HG02588 (cell line): ENCODE measurements at regions not wholly inside any gene's neighbourhood (a gene's known extent, or its start where the extent isn't known, plus 50 kb on each side); places are given as distances from the start of the nearest gene placed in this dataset.
"Not testable (repeated sequence)": the region's sequence is repeated elsewhere in the genome, so short reads cannot be mapped to it uniquely, and the experiment has no call there.

Source experiments
- ATAC-seq: cut with Tn5 transposase; IDR thresholded peaks from one replicate; pipeline ENCODE4 v1.9.1; 2021; ENCODE audit warnings: mild to moderate bottlenecking, moderate library complexity; ENCODE audit not compliant: unreplicated experiment

DNA sequence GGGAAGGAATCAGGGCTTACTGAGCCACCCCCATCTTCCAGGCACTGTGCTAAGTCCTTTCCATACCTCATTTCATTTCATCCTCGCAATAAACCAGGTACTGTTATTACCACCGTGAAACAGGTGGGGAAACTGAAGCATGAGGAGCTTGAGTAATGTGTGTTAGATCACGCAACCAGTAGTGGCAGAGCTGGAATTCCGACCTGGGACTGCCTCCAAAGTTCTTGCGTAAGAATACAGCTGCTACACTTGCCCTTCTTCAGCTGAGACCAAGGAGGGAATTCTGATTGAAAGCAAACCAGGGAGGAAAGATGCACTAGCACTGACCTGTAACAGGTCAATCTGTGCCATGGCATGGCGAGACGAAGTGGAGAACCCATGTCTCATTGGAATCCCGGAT lies 113.4 kb upstream of the MSX2 start:
- ATAC-seq: no peak

DNA sequence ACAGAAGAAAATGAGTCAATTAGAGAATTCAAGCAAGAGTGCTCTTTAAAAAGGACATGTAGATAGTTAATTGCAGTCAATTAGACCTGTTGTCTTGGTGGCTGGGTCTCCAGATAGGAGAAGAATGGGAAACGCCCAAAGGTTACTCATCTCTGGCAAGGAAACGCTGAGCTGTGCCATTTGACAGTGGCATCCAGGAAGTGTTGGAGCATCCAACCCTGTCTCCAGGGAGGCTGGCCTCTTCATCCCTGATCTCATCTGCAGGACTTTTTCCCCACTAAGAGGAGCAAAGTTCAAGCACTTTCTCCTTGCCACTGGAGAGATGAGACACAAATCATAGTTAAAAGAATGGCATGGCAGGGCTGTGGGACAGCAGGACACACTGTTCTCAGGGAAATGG lies 111.7 kb upstream of the MSX2 start:
- no peak for ATAC-seq

DNA sequence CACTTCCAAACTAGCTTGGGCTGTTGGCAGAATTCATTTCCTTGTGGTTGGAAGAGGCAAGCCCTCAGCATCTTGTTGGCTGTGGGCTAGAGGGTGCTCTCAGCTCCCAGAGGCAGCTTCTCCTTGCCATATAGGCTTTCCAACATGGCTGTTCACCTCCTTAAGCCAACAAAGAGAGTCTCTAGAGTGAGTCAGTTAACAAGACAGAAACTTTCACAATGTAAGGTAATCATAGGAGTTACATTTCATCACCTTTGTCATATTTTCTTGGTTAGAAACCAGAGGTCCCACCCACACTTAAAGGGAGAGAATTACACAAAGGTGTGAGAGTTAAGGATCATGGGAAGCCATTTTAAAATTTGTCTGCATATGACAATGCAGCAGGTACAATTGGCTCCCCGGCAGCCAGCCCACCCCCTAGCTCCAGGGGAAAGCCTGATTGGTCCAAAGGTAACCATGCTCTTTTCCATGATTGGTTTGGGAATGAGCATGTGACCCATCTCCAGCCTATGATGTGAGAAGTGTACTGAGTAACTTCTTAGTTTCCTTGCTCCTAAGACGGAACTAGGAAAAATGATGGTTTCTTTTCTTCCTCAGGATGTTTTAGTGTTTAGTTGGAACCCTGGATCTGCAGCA lies 109.8 kb upstream of the MSX2 start:
- ATAC-seq: no peak

DNA sequence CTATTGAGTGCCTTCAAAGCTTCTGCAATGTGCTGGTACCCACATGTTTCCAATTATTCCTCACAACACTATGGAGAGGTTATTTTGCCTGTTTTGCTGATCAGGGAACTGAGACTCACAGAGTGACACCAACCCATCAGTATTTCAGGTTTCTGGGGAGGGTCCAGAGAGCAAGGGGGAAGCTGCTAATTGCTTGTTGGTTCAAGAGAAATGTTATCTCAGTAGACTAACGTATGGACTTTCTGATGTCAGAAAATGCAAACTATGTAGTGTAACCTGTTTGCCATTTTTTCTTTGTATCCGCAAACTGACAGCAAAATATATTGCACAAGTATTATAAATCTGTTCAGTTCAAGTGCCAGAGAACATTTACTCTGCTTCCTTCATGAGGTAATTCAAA lies 108.3 kb upstream of the MSX2 start:
- no peak for ATAC-seq

DNA sequence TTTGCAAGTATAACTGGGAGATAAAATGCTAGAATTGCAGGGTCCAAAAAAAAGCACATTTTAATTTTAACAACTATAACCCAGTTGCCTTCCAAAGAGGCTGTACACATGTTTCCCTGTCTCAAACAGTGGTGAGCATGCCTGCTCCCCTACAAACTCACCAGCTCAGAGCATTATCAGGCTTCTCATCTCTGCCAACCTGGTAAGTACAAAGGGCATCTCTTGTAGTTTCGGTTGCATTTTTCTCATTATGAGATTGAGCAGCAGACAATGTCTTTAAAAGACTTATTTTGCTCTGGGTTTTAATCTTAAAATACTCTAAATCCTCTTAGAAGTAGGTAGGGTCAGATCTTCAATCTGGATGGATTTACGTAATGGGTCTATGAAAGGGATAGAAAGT lies 107.1 kb upstream of the MSX2 start:
- ATAC-seq: no peak

DNA sequence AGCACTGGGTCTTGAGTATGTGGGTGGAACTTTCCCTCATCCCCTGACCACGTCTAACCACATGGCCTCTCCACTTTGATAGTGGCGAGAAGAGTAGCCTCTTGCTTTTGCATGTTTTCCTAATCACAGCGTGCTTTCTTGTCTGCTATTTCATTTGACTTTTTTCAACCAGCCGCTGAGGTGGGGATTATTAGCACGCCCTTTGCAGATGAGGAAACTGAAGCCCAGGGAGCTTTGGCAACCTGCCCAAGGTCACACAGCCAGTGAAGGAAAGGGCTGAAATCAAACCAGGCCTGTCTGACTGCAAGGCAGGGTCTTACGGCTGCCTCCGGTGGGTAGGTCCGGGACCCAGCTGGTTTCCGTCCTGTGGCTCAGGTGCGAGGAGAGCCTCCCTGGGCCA lies 106.5 kb upstream of the MSX2 start:
- ATAC-seq: no peak

DNA sequence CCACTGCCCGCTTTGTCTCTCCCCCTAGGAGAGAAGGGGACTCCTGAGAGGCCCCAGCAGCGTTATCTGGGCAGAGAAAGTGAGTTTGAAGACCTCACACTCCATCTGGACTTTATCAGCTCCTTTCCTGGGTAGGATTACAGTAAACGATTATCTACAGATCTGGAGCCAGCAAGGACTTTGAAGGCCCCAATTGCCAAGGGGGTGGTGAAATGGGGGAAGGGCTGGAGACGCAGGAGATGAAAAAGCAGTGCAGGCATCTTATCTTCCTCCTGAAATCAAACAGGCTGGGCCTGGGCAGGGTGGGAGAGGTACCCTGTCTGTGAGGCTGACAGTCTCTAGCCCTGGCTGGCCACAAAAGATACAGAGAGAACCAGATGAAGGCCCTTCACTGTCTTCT lies 105.8 kb upstream of the MSX2 start:
- ATAC-seq: no peak

DNA sequence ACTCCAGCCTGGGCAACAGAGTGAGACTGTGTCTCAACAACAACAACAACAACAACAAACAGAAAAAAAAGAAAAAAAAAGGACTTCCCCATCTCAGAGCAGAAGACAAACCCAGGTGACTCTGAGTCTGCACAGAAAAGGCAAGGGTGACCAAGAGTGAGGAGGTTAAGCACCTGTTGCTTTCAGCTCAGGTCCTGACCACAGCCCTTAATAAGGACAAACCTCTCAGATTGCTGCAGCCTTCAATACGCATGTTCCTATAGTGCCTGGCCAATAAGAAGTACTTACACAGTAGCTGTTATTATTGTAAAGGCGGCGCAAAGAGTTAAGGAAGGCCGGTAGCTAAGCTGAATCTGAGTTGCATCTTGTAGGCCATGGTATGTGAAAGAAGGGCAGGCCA lies 102.3 kb upstream of the MSX2 start:
- ATAC-seq: no peak

DNA sequence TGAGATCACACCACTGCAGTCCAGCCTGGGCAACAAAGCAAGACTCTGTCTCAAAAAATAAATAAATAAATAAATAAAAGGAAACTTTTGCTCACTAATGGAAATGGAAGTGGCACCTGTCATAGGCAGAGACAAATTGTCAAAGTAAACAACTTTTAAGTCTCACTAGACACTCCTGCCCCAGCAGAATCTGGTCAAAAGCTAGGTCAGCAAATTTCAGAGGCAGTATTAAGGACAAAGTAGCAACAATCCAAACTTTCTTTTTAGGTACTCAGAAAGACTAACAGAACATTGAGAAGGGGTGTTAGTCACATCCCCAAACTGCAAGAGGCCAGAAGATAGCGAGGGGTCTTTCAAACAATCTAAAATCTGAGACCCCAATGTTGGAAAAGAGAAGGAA lies 101.4 kb upstream of the MSX2 start:
- ATAC-seq: no peak

DNA sequence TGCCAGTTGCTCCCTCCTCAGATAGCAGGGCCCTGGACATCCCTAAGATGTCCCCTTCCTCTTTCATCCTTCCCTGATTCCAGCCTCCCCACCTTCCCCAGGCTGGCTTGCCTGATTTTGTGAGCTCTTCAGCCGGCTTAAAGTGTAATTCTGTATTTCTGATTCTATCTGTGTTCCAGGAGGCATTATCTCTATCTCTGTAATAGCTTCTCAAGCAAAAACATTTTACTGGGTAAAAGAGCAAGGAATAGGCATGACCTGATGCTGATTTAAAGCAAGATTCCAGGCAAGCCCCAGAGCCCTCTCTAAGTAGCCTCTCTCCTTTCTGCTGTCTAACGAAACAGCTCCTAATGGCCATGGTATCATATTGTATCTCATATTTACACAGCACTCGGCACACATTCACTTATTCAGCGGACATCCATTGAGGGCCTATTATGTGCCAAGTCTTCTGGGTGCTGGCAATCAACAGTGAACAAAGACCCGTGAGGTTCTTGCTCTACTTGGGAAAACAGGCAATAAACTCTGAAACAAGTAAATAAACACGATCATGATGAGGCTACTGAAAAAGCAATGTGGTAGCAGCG lies 100.9 kb upstream of the MSX2 start:
- no peak for ATAC-seq

DNA sequence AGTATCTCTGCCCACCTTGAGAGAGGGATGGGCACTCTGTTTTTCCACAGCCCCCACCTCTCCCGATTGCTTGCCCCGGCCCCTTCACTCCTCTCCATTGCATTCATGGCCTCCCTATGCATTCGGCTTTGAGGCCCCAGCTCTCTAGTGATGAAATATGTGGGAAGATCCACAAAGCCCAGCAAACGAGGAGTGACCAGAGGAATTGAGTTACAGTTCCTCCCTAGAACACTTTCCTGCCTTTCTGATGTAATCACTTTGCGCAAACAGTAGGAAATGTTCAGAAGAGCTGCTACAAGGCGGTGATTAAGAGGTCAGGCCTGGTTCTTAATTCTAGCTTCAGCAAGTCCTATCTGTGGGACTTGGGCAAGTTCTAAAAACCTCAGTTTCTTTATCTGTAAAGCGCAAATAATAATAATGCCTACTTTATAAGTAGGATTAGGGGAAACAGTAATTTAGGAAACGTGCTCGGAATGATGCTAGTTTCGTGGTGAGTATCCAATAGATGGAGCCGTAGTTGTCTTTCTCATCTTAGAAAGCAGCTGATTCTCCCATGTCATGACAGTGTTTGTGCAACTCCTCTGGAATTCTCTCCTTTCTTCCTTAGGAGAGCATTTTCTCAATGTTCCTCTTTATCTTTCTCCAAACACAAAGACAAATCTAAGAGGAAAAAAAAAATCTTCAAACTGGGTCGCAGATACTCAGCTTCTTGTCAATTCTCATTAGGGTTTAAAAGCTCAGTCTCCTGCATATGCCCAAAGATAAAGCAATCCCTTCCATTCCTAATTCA lies 99.5 kb upstream of the MSX2 start:
- no peak for ATAC-seq

DNA sequence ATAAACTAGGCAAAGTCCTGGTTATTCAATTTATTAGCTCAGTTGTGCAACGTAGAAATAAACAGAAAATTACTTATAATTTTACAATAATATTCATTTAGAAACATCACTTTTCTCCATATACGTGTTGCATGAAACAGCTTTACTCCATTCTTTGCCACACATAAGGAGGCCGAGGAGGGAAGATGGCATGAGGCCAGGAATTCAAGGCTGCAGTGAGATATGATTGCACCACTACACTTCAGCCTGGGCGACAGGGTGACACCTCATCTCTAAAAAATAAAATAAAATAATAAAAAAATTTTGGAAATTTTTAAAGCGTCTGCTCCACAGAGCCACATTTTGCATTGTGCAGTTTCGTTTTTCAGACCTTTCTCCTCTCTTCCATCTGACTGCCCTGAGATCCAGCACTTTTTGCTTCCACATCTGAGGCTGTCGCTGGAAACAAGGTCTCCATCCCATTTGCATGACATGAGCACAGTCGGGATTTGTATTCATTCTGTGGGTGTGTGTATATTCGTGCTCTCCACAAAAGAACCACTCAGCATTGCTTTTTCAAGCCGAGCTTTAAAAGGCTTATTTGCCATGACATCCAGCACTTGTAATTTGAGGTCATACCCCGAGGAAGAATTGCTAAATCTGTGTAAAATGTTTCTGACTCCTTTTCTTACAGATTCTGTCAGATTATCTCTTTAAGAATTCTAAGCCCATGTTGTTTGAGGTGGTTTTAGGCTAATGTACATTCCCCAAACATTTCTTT lies 98.6 kb upstream of the MSX2 start:
- ATAC-seq: no peak

DNA sequence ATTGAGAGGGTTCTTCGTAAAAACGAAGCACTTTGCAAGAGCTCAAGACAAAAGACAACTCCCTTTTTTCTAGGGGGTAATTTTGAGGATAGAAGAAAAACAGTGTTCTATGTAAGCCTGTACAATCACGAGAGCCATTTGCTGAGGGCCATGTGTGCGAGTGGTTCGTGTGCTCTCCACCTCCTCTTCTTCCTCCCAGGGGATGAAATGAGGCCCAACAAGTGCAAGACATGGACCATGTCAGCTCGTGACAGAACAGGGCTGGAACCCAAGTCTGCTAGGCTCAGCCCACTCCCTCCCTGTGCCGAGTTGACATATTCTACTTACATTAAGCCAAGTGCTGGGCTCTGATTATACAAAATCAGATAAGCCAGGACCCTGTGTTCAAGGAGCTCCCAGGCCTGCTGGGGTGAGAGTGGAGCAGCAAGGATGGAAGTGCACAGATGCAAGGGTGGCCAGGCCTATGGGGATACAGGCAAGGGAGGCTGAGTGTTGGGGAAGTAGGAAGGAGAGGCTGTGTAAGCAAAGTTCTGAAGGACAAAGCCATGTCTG lies 97.9 kb upstream of the MSX2 start:
- no peak for ATAC-seq

DNA sequence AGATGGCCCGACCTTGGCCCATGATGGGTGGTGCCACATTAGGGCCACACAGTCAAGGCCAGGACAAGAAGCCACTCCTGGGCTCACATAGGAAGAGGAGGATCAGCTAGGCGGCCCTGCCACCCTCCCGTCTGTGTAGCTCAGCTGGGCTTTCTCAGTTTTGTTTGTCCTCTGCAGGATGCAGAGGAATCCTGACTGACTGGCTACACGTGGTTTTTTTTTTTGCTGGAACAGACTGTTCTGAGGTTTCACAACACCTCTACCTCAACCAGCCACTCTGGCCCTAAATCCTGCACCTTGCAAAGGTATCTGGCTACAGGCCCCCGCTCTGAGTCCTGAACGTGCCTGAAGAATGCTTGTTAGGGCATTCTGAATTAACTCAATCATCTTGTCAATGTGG lies 88.3 kb upstream of the MSX2 start:
- no peak for ATAC-seq

DNA sequence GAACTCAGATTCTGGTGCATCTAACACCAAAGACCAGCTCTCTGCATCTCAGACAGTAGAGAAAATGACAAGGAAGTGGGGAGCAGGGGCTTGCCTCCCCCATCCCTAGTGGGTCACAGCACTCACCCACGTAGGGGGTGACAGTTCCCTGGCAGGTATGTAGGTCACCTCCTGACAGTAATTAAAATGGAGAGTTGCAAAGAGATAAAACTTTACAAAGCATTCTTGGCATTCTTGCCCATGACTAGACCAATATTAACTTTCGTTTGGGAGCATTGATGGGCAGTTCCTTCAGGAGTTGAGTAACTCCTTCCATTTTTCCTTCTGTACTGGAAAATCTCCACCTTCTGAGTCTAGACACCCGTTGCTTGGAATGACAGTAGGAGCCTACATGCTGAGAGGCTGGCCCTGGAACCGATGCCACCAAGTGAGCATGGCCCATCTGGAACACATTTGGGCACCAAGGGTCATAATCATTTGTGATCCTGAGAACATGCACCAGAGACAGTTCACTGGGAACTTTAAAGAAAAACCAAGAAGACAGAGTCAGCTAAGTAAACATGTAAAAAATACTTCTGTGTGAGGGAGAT lies 81.5 kb upstream of the MSX2 start:
- no peak for ATAC-seq

DNA sequence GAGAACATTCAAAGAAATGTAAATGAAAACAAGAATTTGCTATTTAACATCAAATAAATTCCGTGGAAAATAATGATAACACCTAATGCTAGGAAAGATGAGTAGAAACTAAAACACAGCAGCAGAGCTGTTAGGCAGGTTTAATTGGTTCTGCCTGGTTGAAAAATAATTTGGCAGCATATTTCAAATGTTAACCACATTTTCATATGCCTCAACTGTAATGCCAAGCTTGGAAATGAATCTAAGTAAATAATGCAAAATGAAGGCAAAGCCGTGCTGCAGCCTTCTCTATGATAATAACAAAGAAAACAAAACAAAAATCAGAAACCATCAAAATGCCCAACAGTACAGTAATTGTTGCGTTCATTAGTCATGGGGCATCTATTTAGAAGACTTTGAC lies 79.9 kb upstream of the MSX2 start:
- ATAC-seq: no peak

DNA sequence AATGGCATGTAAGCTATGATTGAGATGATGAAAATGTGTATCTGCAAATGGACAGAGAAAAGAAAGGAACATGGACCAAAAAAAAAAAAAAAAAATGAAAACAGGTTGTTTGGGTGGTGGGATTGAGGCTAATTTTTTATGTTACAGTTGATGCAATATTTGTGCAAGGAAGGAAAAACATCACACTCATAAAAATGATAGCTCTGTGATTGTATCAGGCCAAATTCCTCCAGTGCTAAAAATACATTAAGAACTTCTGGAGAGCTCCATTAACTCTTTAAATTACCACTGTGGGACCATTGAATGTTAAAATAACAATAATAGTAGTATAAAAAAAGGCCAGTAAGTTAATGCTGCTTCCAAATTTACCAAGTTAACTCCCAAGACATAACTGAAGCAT lies 79.5 kb upstream of the MSX2 start:
- no peak for ATAC-seq

DNA sequence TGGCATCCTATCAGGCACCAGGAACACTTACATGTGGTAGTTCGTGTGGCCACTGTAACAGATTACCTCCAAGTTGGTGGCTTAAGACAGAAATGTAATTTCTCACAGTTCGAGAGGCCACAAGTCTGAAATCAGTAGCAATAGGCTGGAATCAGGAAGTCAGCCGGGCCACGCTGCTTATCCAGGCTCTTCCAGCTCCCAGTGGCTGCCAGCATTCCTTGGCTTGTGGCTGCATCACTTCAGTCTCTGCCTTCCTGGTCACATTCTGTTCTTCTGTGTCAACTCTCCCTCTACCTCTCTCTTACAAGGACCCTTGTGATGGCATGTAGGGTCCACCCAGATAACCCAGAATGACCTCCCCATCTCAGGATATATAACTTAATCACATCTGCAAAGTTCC lies 78.7 kb upstream of the MSX2 start:
- no peak for ATAC-seq

DNA sequence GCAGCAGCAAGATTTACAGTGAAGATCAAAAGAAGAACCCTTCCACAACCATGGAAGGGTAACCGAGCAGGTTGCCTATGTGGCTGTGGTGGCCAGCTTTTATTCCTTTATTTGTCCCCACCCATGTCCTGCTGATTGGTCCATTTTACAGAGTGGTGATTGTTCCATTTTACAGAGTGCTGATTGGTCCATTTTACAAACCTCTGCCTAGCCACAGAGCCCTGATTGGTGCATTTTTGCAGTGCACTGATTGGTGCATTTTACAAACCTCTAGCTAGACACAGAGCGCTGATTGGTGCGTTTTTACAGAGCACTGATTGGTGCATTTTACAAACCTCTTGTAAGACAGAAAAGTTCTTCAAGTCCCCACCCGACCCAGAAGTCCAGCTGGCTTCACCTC lies 75.8 kb upstream of the MSX2 start:
- not testable (repeated sequence) for ATAC-seq

DNA sequence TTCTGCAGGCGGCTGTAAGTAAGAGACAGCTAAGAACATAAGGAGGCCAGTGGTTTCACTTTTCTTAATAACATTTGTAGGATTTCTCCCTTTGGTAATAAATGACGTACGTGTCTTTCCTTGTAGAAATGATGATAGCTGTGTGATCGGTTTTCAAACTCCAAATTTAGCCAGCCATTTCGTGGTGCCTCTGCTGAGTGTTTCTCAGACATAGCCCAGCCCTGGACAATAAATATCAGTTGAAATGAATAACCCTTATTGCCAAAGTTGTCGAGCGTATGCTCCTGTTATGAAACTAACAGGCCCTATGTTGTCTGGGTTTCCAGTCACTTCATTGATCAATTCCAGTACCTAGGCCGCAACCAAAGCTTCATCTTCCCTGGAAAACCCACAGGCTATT lies 75.0 kb upstream of the MSX2 start:
- ATAC-seq: no peak

DNA sequence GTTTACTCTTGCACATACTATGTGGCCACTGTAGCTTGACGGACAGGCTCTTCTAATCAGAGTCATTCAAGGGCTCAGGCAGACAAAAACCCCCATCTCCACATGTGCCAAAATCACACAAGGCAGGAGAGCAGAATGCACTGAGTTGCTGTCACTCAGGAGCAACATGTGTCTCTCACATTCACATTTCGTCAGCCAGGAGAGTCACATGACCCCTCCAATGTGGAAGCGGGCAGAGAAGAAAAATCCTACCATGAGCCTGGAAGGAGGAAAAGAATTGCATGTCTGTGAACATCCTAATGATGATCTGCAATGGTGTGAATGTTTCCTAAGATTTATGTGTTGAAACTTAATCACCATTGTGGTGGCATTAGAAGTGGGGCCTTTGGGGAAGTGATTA lies 69.9 kb upstream of the MSX2 start:
- ATAC-seq: no peak
